SK-N-SH (cell line): ENCODE measurements at regions not wholly inside any gene's neighbourhood (a gene's known extent, or its start where the extent isn't known, plus 50 kb on each side); places are given as distances from the start of the nearest gene placed in this dataset.

Source experiments
- CTCF ChIA-PET: fragments of 300-600, 350-600 bp; formaldehyde crosslinking; extraction: SDS; loops from one replicate; lab custom pipeline; 2021; lab: Yijun Ruan, JAX
- POLR2A ChIA-PET: fragments of 350-600 bp; sonication (Branson Sonifier 250); formaldehyde crosslinking; extraction: SDS; loops from one replicate; lab custom pipeline; 2020; ENCODE audit warnings: antibody characterized with exemption, inconsistent platforms; lab: Yijun Ruan, JAX
- DNase-seq: peaks from one replicate; pipeline ENCODE4 v3.0.0; 2012
- H2AFZ ChIP-seq: fragments of 200-600 bp; sonication (generic); 2 replicates; pipeline ENCODE4 v1.8.1; 2016; ENCODE audit warnings: antibody characterized with exemption, mild to moderate bottlenecking, low read depth
- H3F3A ChIP-seq: fragments of 200-600 bp; sonication (generic); replicated peaks from 2 replicates; pipeline ENCODE3; 2016; ENCODE audit warnings: antibody characterized with exemption, mild to moderate bottlenecking; ENCODE audit not compliant: insufficient read depth
- H3K27ac ChIP-seq, 2 experiments: fragments of 200-500 bp in 1 of 2; fragments of 200-600 bp in 1 of 2; sonication (Bioruptor generic) in 1 of 2; sonication (generic), shearing (Covaris generic) in 1 of 2; 2 replicates each; pipeline versions ENCODE4 v1.5.1 to v1.6.1; 2014 to 2016; ENCODE audit warnings: low read depth in 2 of 2, inconsistent platforms in 1 of 2, low read length in 1 of 2, mild to moderate bottlenecking in 1 of 2, mixed read lengths in 1 of 2
- H3K27me3 ChIP-seq: fragments of 200-600 bp; sonication (generic), shearing (Covaris generic); 2 replicates; pipeline ENCODE4 v1.6.1; 2016; ENCODE audit warnings: mixed run types; ENCODE audit not compliant: insufficient read depth
- H3K36me3 ChIP-seq, 2 experiments: fragments of 200-500 bp in 1 of 2; fragments of 200-600 bp in 1 of 2; sonication (Bioruptor generic) in 1 of 2; sonication (generic) in 1 of 2; replicated peaks in 1 of 2; 2 replicates each; pipeline versions ENCODE3 to v1.5.1; 2014 to 2016; ENCODE audit warnings: low read length in 1 of 2, mild to moderate bottlenecking in 1 of 2; ENCODE audit not compliant: insufficient read depth in 2 of 2, control insufficient read depth in 1 of 2
- H3K4me1 ChIP-seq, 2 experiments: fragments of 200-500 bp in 1 of 2; fragments of 200-600 bp in 1 of 2; sonication (Bioruptor generic) in 1 of 2; sonication (generic), shearing (Covaris generic) in 1 of 2; 2 replicates each; pipeline versions ENCODE4 v1.5.1 to v1.6.1; 2014 to 2016; ENCODE audit warnings: low read depth in 1 of 2, low read length in 1 of 2, mixed run types in 1 of 2; ENCODE audit not compliant: insufficient read depth in 2 of 2, control insufficient read depth in 1 of 2
- H3K4me2 ChIP-seq: fragments of 200-600 bp; sonication (generic), shearing (Covaris generic); 2 replicates; pipeline ENCODE4 v1.6.1; 2017; ENCODE audit warnings: mixed run types
- H3K4me3 ChIP-seq, 2 experiments: fragments of 200-500 bp in 1 of 2; fragments of 200-600 bp in 1 of 2; sonication (Bioruptor generic) in 1 of 2; sonication (generic), shearing (Covaris generic) in 1 of 2; 2 replicates each; pipeline versions ENCODE4 v1.5.1 to v1.8.1; 2014 to 2016; ENCODE audit warnings: low read depth in 2 of 2, inconsistent platforms in 1 of 2, low read length in 1 of 2, mild to moderate bottlenecking in 1 of 2, mixed read lengths in 1 of 2, moderate library complexity in 1 of 2
- H3K79me2 ChIP-seq: fragments of 200-600 bp; sonication (generic); 2 replicates; pipeline ENCODE4 v1.8.1; 2017; ENCODE audit warnings: mild to moderate bottlenecking; ENCODE audit not compliant: insufficient read depth
- H3K9ac ChIP-seq: fragments of 200-600 bp; sonication (generic); 2 replicates; pipeline ENCODE4 v1.6.1; 2017; ENCODE audit warnings: mixed run types
- H3K9me2 ChIP-seq: fragments of 200-600 bp; sonication (generic); 2 replicates; pipeline ENCODE4 v1.6.1; 2017; ENCODE audit warnings: mixed run types
- H3K9me3 ChIP-seq: fragments of 200-600 bp; sonication (generic); 2 replicates; pipeline ENCODE4 v1.6.1; 2017; ENCODE audit warnings: mixed run types, mild to moderate bottlenecking, moderate library complexity
- H4K20me1 ChIP-seq: fragments of 200-600 bp; sonication (generic); 2 replicates; pipeline ENCODE4 v1.6.1; 2017; ENCODE audit warnings: mild to moderate bottlenecking, mixed run types; ENCODE audit not compliant: insufficient read depth
- FOXM1 ChIP-seq: IDR thresholded peaks from 2 replicates; pipeline ENCODE4 v1.4.0; 2012; ENCODE audit warnings: low read depth, mild to moderate bottlenecking
- JUND ChIP-seq: IDR thresholded peaks from 2 replicates; pipeline ENCODE4 v1.4.0; 2012
- POLR2AphosphoS5 ChIP-seq: IDR thresholded peaks from 2 replicates; pipeline ENCODE4 v1.6.1; 2012; ENCODE audit warnings: low read depth, low read length
- TAF1 ChIP-seq: IDR thresholded peaks from 2 replicates; pipeline ENCODE4 v1.6.1; 2012; ENCODE audit warnings: low read depth, mild to moderate bottlenecking, low read length, moderate library complexity, borderline replicate concordance
- WGBS: methylation state at CpG from one replicate; pipeline ENCODE4 v1.1.6; 2017; ENCODE audit warnings: low lambda C conversion rate; 5-methylcytosine and 5-hydroxymethylcytosine counted together
- TF ChIP-seq, protein P1 (sequence below): IDR thresholded peaks from 2 replicates; pipeline ENCODE4 v1.6.1; 2012; ENCODE audit warnings: mild to moderate bottlenecking, low read depth, low read length, moderate library complexity
- TF ChIP-seq, protein P2 (sequence below): IDR thresholded peaks from 2 replicates; pipeline ENCODE4; 2012
- TF ChIP-seq, protein P3 (sequence below): fragments of 150-350 bp; IDR thresholded peaks from 2 replicates; pipeline ENCODE4 v1.6.1; 2017; ENCODE audit warnings: antibody characterized with exemption, low read length, low read depth, borderline replicate concordance
- TF ChIP-seq, protein P4 (sequence below): fragments of 150-350 bp; IDR thresholded peaks from 2 replicates; pipeline ENCODE4 v1.6.1; 2016; ENCODE audit warnings: mild to moderate bottlenecking, low read depth, low read length
- TF ChIP-seq, protein P5 (sequence below): IDR thresholded peaks from 2 replicates; pipeline ENCODE4 v1.4.0; 2012; ENCODE audit warnings: low read depth, borderline replicate concordance

DNA sequence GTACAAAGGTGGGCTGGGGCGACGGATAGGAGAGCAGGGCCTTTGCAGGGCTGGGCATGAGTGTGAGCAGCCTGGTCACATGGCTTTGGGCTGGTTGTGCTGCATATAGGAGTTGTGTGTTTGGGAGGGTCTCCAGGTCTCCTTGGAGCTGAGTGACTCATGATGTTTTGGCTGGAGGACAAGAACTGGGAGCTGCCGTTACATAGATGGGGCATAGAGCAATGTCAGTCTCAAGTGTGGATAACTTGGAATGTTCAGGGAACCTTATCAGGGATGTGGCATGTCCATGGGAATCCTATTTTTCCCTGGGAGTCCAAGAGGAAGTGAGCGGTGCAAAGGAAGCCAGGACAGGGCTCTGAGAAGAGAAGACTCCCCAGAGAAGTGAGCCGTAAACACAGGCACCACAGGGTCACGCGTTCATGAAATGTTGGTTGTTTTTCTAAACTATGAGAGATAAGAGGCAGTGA, 136.4 kb upstream of the KCNE2 start:
- CTCF ChIA-PET, result no interaction called here
- no peaks in the 10 kb centered on the region for H3K9me3 ChIP-seq
- no peak overlapping the region for H3K27ac ChIP-seq
- no peak overlapping the region for H3K9ac ChIP-seq
- TF ChIP-seq, protein P1, sequence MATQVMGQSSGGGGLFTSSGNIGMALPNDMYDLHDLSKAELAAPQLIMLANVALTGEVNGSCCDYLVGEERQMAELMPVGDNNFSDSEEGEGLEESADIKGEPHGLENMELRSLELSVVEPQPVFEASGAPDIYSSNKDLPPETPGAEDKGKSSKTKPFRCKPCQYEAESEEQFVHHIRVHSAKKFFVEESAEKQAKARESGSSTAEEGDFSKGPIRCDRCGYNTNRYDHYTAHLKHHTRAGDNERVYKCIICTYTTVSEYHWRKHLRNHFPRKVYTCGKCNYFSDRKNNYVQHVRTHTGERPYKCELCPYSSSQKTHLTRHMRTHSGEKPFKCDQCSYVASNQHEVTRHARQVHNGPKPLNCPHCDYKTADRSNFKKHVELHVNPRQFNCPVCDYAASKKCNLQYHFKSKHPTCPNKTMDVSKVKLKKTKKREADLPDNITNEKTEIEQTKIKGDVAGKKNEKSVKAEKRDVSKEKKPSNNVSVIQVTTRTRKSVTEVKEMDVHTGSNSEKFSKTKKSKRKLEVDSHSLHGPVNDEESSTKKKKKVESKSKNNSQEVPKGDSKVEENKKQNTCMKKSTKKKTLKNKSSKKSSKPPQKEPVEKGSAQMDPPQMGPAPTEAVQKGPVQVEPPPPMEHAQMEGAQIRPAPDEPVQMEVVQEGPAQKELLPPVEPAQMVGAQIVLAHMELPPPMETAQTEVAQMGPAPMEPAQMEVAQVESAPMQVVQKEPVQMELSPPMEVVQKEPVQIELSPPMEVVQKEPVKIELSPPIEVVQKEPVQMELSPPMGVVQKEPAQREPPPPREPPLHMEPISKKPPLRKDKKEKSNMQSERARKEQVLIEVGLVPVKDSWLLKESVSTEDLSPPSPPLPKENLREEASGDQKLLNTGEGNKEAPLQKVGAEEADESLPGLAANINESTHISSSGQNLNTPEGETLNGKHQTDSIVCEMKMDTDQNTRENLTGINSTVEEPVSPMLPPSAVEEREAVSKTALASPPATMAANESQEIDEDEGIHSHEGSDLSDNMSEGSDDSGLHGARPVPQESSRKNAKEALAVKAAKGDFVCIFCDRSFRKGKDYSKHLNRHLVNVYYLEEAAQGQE, result no peak
- no peaks in the 10 kb centered on the region for H3F3A ChIP-seq
- no peak overlapping the region for H3K4me3 ChIP-seq
- no peaks in the 10 kb centered on the region for H3K27me3 ChIP-seq
- no peak overlapping the region for H3K4me2 ChIP-seq
- whole genome bisulfite sequencing, result 79% methylated on average over 5 of the region's 7 CpGs
- POLR2A ChIA-PET, result no interaction called here
- no peaks in the 10 kb centered on the region for H3K36me3 ChIP-seq
- no peaks in the 10 kb centered on the region; a peak in 1 of 4 replicates for H3K4me1 ChIP-seq
- H3K79me2 ChIP-seq, result no peaks in the 10 kb centered on the region
- no peaks in the 10 kb centered on the region for H3K9me2 ChIP-seq
- H4K20me1 ChIP-seq, result no peaks in the 10 kb centered on the region
- DNase-seq, result no peak
- no peak overlapping the region for H2AFZ ChIP-seq

DNA sequence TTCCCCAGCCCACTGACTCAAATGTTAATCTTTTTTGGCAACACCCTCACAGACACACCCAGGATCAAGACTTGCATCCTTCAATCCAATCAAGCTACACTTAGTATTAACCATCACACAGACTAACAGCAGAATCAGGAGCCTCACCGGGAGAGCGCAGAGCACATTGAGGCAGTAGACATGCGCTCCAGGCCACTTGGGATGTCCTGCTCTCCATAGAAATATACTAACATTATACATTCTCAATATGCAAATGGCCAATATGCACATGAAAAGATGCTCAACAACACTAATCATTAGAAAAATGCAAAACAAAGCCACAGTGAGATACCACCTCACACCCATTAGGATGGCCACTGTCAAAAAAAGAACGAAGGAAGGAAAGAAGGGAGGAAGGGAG, 135.0 kb upstream of the KCNE2 start:
- ChIA-PET POLR2A (no interaction called here), CTCF (no interaction called here)
- Histone ChIP-seq H3K9ac (no peak overlapping the region), H3K79me2 (no peaks in the 10 kb centered on the region), H3K9me3 (no peaks in the 10 kb centered on the region), H3F3A (no peaks in the 10 kb centered on the region), H3K9me2 (no peaks in the 10 kb centered on the region), H4K20me1 (no peaks in the 10 kb centered on the region), H3K4me2 (no peak overlapping the region), H3K27me3 (no peaks in the 10 kb centered on the region), H2AFZ (no peak overlapping the region), H3K27ac (no peak overlapping the region), H3K36me3 (no peaks in the 10 kb centered on the region), H3K4me1 (no peaks in the 10 kb centered on the region; a peak in 1 of 4 replicates), H3K4me3 (no peak overlapping the region)
- TF ChIP-seq, protein P2, sequence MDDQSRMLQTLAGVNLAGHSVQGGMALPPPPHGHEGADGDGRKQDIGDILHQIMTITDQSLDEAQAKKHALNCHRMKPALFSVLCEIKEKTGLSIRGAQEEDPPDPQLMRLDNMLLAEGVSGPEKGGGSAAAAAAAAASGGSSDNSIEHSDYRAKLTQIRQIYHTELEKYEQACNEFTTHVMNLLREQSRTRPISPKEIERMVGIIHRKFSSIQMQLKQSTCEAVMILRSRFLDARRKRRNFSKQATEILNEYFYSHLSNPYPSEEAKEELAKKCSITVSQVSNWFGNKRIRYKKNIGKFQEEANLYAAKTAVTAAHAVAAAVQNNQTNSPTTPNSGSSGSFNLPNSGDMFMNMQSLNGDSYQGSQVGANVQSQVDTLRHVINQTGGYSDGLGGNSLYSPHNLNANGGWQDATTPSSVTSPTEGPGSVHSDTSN, result no peak
- TF ChIP-seq TAF1, result no peak
- 72% methylated on average over 4 of the region's 4 CpGs for WGBS
- no peak for DNase-seq

DNA sequence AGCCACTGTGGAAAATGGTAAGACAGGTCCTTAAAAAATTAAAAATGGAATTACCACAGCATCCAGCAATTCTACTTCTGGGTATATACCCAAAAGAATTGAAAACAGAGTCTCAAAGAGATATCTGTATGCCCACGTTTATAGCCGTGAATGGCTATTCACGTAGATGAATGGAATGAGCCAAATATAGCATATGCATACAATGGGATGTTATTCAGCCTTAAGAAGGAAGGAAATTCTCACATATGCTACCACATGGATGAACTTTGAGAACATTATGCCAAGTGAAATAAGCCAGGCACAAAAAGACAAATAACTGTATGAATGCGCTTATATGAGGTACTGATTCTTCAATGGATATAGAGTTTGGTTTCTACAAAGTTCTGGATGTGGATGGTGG, 134.5 kb upstream of the KCNE2 start:
- 74% methylated on average over 4 of the region's 4 CpGs for WGBS
- Histone ChIP-seq H3K4me2 (no peak overlapping the region), H3K27ac (no peak overlapping the region), H4K20me1 (no peaks in the 10 kb centered on the region), H2AFZ (no peak overlapping the region), H3K9me3 (no peaks in the 10 kb centered on the region), H3K4me1 (no peaks in the 10 kb centered on the region; a peak in 1 of 4 replicates), H3F3A (no peaks in the 10 kb centered on the region), H3K4me3 (no peak overlapping the region), H3K9ac (no peak overlapping the region), H3K9me2 (no peaks in the 10 kb centered on the region), H3K79me2 (no peaks in the 10 kb centered on the region), H3K36me3 (no peaks in the 10 kb centered on the region), H3K27me3 (no peaks in the 10 kb centered on the region)
- ChIA-PET POLR2A (no interaction called here), CTCF (no interaction called here)
- DNase-seq, result no peak
- no peak for TF ChIP-seq TAF1
- TF ChIP-seq JUND, result no peak
- TF ChIP-seq, protein P3, sequence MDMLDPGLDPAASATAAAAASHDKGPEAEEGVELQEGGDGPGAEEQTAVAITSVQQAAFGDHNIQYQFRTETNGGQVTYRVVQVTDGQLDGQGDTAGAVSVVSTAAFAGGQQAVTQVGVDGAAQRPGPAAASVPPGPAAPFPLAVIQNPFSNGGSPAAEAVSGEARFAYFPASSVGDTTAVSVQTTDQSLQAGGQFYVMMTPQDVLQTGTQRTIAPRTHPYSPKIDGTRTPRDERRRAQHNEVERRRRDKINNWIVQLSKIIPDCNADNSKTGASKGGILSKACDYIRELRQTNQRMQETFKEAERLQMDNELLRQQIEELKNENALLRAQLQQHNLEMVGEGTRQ, result no peak
- TF ChIP-seq FOXM1, result no peak
- TF ChIP-seq, protein P1, result no peak
- no peak for TF ChIP-seq POLR2AphosphoS5
- TF ChIP-seq, protein P4, sequence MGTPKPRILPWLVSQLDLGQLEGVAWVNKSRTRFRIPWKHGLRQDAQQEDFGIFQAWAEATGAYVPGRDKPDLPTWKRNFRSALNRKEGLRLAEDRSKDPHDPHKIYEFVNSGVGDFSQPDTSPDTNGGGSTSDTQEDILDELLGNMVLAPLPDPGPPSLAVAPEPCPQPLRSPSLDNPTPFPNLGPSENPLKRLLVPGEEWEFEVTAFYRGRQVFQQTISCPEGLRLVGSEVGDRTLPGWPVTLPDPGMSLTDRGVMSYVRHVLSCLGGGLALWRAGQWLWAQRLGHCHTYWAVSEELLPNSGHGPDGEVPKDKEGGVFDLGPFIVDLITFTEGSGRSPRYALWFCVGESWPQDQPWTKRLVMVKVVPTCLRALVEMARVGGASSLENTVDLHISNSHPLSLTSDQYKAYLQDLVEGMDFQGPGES, result no peak
- TF ChIP-seq, protein P5, sequence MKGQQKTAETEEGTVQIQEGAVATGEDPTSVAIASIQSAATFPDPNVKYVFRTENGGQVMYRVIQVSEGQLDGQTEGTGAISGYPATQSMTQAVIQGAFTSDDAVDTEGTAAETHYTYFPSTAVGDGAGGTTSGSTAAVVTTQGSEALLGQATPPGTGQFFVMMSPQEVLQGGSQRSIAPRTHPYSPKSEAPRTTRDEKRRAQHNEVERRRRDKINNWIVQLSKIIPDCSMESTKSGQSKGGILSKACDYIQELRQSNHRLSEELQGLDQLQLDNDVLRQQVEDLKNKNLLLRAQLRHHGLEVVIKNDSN, result no peak
